Globus pallidus (tissue), 1 donor: ENCODE measurements at regions not wholly inside any gene's neighbourhood (a gene's known extent, or its start where the extent isn't known, plus 50 kb on each side); places are given as distances from the start of the nearest gene placed in this dataset.
A peak's percentile ranks its signal among the peaks of the same experiment; 100 is the strongest.
"Not testable (repeated sequence)": the region's sequence is repeated elsewhere in the genome, so short reads cannot be mapped to it uniquely, and the experiment has no call there.

ENCODE experiments used
- DNase-seq: peaks from one replicate; pipeline ENCODE4 v3.0.0-alpha.2; 2015; ENCODE audit warnings: low spot score

- DNase-seq = no peak
These were observed 95.0 kb downstream of the FAM53A start for GRCh38 chr4:1589098-1589497.

DNA sequence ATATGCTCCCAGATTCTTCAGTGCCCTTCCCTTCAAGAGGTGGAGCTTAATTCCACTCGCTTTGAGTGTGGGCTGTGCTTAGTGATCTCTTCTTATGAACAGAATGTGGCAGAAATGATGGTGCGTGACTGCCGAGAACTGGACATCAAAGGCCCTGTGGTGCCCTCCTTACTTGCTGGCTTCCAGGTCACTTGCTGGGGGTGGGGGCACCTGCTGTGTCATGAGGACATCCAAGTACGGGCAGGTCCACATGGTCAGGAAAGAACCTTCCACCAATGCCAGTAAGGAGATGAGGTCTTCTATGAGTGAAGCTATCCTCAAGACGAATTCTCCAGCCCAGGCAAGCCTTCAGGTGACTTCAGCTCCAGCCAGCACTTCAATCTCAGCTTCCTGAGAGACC, 95.8 kb downstream of the FAM53A start:
- DNase-seq = no peak

DNA sequence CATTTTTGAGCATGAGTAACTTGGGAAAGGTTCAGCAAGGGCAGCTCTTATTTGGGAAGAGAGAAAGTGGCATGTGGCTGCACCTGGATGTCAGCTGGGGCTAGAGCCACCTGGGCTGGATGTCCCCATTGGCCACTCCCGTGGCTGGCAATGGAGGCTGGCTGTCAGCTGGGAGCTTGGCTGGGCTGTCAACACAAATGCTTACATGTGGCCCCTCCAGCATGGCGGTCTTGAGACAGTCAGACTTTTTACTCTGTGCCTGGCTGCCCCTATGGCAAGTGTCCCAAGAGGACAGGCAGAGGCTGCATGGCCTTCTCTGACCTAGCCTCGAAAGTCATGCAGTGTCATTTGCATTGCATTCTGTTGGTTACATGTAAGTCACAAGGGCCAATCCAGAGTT, 99.6 kb downstream of the FAM53A start:
- no peak for DNase-seq

GRCh38 chr4:1583859-1584258, 100.3 kb downstream of the FAM53A start:
- DNase-seq = no peak

GRCh38 chr4:1583051-1583785, 100.9 kb downstream of the FAM53A start:
- no peak for DNase-seq

- DNase-seq = no peak
These were observed 101.9 kb downstream of the FAM53A start for GRCh38 chr4:1582227-1582626.

GRCh38 chr4:1581164-1581894, 102.8 kb downstream of the FAM53A start:
- DNase-seq = peak; percentile 51

- DNase-seq = not testable (repeated sequence)
These were observed 103.5 kb downstream of the FAM53A start for GRCh38 chr4:1580692-1581012.

DNA sequence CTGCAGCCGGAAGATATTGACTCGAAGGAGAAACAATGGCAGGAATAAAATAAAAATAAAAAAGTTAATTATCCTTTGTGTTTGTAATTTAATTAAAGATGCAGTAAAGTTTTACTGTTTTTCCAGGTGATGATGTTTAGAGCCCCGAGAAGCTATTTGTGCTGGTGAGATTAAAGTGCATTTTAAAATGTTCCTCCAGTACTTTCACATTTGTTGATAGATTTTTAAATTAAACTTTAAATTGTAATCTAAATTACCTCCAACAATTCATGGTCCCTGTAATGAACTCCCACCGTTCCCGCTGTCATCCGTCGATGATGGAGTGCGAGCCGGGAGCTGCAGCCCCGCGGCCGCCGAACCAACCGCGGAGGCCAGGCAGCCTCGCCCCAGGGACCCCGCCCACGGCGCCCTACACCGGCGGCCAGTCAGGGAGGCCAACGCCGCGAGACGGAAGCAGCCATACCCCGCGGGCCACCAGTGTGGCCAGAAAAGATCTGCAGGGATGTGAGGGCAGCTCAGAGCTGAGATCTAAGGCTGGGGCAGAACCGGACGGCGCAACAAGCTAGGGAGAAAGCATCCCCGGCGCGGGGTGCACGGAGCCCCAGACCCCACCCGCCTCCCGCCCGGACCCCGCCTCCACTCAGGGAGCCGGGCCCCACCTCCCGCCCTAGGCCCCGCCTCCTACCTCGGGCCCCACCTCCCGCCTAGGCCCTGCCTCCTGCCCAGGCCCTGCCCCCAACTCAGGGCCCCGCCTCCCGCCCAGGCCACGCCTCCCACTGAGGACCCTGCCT, 104.0 kb downstream of the FAM53A start:
- DNase-seq = peak; percentile 50

DNA sequence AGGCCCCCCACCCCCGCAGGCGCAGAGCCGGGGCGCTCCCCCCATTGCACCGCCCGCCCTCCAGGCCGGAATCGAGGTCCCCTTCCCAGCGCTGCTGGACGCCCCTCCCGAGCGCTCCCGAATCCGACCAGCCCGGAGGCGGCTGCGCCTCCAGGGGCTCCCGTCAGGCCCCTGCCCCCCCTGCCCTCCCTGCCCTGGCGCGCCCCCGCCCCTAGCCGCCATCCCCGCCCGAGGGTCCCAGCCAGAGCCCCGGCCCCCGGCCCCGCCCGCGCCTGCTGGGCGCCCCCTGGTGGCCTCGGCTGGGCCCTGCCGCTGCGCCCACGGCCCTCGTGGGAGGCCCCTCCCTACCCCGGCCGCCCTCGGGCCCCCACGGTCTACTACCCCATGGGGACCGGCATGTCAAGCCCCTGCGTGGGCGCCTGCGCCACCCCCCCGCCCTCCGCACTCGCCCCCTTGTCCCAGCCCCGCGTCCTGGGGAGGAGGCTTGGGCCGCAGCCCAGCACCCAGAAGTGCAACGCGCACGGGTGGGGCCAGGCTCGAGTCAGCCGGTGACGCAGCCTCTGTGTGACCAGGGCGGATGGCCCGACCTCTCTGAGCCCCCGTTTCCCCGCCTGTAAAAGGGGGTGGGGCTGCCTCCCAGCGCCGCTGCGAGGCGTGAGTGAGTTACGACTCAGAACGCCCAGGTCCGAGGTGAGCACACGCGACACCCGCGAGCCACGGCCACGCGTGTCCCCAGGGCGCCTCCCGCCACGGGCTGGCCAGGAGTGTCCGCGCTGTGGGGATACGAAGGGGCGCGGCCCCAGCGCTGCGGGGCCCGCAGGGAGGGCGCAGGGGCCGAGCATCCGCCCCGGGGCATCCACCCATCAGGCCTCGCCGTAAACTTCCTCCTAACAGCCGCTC, 104.9 kb downstream of the FAM53A start:
- peak; percentile 18 for DNase-seq

DNA sequence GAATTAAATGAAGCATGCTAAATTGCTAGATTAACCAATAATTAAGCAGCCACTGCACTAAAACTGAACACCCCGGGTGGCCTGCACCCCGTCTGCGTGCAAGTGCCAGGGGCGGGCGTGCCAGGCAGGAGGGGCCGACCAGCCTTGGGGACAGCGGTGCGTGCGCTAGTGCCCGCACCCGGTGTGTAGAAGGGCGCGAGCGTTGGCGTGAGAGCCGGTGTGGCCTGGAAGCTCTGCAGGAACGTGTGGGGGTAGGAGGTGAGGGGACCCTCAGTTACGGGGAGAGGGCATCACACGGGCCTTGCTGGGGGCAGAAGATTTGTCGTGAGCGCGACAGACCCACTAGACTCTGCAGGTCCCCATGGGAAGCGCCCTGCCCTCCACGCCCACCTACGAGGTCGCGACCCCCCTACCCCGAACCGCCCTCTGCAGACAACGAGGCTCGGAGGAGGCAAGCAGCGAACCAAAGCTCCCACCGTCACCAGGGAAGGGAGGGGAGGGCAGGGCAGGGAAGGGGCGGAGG, 105.8 kb downstream of the FAM53A start:
- DNase-seq = no peak

- DNase-seq = no peak
These were observed 106.3 kb downstream of the FAM53A start for GRCh38 chr4:1577822-1578217.

DNA sequence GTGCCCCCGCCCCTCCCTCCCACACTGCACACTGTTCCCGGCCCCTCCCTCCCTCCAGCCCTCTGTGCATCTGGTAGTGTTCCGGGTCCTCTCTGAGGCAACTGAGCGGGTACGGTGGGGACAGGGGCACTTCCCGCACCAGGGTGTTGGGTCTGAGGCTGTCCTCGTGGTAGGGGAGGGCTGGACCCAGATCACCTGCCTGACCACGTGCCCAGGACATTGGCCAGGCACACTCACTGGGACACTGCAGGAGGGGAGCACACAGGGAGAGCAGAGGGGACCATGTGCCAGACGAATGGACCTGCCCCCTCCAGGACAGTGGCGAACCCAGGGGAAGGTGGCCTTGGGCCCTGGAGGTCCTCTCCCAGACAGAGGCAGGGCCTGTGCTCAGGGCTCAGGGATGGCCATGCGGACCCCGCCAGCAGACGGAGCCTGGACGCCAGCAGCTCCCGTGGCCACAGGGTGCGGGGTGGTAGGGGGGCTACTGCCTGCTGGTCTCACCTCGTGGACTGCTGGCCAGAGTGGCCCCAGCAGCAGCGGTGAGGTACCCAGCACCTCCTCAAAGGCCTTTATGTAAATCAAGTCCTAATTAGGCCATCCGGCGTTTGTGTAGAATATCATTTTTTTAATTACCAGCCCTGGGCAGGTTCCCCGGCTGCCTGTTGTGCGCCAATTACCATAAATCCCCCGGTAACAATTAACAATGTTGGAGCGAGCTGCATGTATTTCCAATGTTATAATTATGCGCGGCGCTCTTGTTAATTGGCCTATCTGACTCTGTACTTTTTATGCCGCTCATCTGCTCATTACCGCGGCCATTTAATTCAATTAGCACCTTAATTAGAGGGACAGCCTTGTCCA, 106.9 kb downstream of the FAM53A start:
- DNase-seq = no peak

DNA sequence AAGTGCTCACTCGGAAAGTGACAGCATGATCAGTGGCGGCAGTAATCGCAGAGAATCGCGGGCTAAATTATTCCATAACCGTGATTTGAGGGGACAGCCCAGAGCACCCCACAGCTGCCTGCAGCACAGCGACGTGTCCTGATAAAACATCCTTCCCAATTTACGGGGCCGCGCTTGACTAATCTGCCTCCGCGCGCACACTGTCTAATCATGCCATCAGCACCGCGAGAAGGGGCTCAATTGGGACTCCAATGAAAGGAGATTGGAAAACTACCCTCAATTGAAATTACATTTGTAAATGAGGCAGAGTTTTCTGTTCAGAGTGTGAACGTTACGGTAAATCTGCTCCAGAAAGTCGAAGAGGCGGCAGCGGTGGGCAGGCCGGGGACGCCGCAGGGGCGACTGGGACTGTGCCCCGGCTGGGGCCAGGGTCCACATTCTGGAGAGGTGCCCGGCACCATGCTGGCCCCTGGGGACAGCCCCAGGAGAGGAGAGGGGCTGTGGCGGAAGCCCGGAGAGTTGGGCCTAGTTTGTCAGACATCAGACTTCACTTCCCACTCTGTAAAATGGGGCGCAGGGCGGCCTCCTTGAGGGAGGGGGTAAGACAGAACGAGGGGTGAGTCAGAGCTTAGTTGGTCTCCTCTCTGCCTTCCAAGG, 107.7 kb downstream of the FAM53A start:
- DNase-seq = no peak

GRCh38 chr4:1575418-1576303, 108.5 kb downstream of the FAM53A start:
- DNase-seq = no peak

DNA sequence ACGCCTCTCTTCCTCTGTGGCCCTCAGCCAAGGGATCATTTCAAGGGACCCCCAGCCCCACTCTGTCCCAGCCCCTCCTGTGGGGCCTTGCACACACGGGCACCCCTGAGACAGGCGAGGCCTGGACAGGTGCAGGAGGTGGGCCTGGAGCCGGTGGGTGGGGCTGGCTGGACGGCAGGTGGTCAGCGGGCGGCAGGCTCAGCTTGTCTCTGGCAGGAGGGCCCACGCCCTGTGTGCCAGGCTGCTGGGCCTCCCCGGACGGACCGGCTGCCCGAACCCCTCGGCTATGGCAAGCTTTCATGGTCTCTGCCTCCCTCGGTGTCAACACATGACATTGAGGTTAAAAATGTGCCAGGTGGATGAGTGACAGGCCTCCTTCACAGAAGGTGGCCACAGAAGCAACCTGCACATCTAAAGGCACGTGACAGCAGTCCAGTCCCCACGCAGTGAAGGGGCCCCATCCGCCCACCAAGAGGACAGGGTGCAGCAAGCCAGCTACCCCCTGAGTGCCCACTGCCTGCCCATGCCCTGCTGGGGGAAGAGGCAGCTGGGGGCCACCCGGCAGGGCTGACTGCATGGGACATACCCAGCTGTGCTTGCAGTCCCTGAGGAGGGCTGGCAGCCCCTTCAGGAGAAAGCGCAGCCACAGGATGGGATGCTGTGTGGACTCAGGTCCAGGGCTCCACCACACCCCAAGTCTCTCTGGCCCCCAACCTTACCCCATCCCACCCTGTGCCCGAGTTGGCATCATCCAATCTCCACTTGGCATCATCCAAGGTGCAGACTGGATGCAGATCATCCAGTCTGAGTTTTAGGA, 109.3 kb downstream of the FAM53A start:
- no peak for DNase-seq

- no peak for DNase-seq
These were observed 110.2 kb downstream of the FAM53A start for GRCh38 chr4:1573830-1574459.
